ENCODE measurements at regions not wholly inside any gene's neighbourhood (a gene's known extent, or its start where the extent isn't known, plus 50 kb on each side); places are given as distances from the start of the nearest gene placed in this dataset.
"Not testable (repeated sequence)": the region's sequence is repeated elsewhere in the genome, so short reads cannot be mapped to it uniquely, and the experiment has no call there.

DNA sequence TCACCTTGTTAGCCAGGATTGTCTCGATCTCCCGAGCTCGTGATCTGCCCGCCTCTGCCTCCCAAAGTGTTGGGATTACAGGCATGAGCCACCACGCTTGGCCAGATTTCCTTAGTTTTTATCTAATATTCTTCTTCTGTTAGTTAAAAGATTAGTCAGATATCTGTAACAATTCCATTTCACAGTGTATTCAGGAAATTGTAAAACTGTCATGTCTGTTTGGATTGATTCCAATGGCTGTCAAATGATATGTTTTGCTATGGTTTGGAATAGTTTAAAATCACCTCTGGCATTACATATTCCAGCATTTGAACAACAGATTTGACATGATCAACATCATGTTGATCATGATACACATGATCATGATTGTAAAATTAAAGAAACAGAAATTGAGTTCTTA is 193.6 kb upstream of the DAB2 start:
- DNase-seq, result no peak

- no peak for DNase-seq
These were observed 191.4 kb upstream of the DAB2 start for GRCh38 chr5:39616131-39616530.

GRCh38 chr5:39611076-39611475 is 186.3 kb upstream of the DAB2 start:
- not testable (repeated sequence) for DNase-seq

DNA sequence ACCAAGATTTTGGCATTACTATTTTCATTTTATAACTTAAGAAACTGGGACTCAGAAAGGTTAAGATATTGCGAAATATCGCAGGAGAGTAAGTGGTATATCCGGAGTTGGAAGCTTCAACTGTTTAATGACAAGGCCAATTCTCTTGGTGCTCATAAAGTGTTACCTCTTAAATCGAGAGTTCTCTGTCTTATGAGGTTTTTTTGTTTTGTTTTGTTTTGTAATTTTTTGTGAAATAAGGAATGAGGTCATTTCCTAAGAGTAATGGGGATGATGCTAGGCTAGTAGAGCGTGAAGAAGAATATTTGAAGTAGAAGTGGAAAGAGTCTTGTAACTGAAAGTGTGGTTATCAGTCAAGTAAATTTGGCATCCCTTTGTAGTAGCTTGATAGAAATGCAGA is 183.2 kb upstream of the DAB2 start:
- no peak for DNase-seq

DNA sequence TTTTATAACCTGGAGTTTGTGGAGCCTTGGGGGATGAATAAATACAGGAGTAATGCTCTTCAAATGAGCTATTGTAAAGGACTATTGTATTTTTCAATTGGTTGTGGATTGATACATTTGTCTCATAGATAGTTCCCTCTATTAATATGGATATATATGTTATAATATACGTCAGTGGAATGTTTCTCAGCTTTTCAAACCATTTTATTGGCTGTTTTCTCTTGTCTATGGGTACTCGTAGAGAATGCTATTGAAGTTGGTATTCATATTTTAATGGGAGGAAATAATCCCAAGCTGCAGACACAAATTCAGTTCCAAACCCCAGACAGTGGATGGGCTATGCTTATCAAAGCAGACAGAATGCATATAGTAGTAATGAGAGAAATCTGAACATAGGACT is 181.8 kb upstream of the DAB2 start:
- no peak for DNase-seq

DNA sequence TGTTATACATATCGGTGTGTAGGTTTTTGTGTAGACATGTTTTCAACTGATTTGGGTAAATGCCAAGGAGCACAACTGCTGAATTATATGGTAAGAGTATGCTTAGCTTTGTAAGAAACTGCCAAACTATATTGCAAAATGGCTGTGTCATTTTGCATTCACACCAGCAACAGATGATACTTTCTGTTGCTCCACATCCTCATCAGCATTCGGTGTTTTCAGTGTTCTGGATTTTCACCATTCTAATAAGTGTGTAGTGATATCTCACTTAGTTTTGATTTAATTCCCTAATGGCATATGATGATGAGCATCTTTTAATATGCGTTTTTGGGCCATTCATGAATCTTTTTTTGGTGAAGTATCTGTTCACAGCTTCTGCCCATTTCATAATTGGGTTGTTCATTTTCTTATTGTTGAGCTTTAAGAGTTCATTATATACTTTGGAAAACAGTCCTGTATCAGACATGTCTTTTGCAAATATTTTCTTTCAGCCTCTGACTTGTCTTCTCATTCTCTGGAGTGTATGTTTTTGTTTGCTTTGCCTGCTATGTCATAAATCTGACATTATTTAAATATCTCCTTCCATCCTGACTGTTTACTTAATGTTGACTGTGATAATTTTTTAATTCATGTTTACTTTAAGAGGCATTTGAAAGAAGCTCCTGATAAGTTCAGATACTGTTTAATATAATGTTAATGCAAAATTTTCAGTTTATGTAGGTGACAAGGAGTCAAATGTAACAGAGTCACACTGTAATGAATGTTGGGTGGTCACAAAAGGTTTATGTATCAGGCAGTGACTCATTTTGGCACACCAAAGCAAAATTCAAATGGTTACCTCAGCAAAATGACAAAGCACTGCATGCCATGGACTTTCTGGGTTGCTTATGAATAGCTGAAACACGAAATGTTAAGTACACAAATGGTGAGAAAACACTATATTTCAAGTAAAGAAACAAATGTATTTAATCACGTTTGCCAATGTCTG is 181.1 kb upstream of the DAB2 start:
- DNase-seq, result no peak

DNA sequence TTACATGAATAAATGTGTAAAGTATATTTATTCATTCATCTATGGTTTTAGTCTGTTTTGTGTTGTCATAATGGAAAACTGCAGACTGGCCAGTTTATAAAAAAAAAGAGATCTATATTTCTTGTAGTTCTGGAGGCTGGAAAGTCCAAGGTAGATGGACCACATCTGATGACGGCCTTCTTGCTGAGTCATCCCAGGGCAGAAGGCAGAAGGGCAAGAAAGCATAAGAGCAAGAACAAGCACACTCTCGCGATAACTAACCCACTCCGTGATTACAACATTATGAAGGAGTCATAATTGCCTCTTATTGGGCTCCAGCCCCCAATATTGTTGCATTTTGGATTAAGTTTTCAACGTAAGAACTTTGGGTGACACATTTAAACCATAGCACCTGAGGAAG is 180.4 kb upstream of the DAB2 start:
- DNase-seq, result no peak

GRCh38 chr5:39604491-39604890 is 179.7 kb upstream of the DAB2 start:
- no peak for DNase-seq

GRCh38 chr5:39599721-39600431 is 175.1 kb upstream of the DAB2 start:
- DNase-seq, result no peak

GRCh38 chr5:39598661-39599248 is 174.0 kb upstream of the DAB2 start:
- DNase-seq, result no peak

DNA sequence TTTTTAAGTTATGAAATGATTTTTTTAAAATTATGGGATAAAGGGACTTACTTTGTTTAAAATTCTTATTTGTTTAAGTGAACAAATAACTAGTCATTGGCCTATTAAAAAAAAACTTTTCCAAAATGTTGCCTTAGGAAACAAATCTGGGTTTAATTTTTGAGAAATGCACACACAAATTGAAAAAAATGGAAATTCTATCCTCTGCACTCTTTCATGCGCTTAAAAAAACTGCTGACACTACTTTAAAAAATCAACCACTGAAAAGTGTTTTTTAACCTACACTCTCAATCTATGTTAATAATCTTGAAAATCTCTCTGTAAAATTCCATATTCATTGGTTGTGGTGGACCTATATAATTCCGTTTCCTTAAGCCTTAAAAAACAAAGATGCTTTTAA is 163.4 kb upstream of the DAB2 start:
- DNase-seq, result no peak

DNA sequence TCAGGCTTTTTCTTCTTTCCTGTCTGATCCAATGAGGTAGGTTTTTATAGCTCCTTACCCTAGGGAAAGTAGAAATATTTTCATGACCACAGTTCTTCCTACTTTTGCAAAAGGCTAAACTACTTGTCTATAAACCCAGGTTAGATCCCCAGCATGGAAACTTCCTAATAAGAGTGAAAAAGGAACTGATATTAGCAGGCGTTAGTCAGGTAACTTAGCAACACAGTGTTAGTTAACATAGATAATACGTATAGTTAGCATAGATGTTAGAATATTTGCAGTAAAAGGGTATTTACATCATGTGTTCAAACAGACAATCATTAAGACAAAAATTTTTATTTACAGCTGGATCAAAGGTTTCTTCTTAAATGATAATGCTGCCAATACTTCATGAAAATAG is 162.9 kb upstream of the DAB2 start:
- no peak for DNase-seq

DNA sequence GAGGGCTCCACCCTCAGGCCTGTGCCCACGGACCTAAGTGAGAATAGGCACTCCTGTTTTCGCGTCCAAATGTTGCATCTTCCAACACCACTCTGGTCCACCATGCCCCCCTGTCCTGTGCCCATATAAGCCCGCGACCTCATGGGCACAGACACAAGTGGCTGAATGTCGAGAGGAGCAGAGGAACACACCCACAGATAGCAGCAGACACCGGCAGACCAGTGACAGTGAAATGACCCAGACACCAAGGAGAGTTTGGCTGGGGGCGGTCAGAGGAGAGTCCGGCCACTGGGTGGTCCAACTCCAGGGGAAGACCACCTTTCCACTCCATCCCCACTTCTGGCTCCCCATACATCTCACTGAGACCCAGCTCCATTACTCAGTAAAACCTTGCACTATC is 161.4 kb upstream of the DAB2 start:
- DNase-seq, result no peak

GRCh38 chr5:39584927-39585326 is 160.1 kb upstream of the DAB2 start:
- DNase-seq, result no peak

DNA sequence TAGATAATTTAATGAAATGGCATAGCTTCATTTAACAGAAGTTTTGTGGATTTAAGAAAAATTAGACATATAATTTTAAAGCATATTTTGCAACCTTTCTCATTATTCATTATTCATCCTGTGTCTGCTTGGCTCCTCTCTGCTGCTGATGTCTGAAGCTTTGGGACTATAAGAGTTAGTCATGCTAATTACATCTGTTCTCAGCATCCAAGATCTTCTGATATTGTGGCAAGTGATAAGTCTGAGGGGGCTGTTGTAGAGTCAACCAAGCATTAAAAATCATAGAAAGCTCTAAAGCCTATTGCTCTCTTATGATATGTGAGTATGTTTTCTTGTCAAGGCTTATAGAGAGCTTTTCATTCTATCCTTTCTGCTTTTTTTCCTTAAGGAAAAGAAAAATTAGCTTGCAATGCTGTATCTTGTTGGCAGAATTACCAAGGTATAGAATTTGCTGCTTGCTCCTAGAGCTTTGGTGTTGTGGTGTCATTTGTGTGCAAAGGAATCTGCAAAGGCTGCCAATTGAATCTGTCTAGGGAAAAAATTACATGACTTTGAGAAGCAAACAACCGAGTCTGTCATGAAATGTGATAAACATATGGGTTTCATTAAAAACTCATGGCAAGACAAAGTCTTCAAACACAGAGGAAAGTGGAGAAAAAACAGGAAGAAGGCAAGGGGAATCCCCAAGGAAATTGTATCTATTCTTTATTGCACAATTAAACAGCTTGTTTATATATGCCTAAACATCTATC is 156.1 kb upstream of the DAB2 start:
- DNase-seq, result no peak

DNA sequence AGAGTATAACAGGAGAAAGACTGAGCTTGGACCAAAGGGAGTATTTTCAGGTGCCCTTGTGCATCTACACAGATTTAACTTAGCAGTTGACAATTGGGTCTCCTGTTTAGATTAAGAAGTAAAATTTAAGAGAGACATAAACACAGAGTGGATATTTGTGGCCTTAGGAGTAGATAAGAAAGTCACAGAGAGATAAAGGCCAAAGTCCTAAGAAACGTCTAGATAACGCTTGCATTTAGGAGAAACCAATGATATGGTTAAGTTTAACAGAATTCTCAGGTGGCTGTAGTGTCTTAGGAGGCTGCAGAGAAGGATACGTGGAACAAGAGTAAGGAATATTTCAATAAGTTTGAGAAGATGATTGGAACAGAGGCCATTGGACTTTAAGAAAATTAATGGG is 155.0 kb upstream of the DAB2 start:
- DNase-seq, result no peak

DNA sequence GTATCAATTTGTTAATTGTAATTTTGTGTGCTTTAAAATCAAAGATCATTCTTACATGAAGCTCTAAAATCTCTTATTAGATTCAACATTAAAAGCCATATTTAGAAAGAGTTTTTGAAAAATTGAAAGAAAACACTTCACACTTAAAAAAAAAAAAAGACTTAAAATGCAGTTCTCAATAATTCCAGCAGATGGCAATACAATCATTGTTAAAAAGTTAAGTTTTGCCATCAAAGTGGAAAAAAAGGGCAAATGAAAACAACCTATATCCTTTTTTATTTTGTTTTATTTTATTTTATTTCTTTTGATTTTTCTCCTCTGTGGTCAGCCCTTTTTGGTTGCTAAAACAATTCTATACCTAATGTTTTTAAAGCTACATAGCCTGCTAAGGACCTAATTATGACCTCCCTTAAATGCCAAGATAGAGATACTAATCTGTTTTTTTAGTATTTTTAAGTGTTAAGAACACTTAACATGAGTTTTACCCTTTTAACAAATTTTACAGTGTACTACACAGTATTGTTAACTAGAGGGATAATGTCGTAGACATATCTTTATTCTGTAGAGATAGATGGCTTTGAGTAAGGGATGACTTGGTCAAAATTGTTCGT is 154.2 kb upstream of the DAB2 start:
- DNase-seq, result no peak

GRCh38 chr5:39577529-39577928 is 152.7 kb upstream of the DAB2 start:
- DNase-seq, result no peak

DNA sequence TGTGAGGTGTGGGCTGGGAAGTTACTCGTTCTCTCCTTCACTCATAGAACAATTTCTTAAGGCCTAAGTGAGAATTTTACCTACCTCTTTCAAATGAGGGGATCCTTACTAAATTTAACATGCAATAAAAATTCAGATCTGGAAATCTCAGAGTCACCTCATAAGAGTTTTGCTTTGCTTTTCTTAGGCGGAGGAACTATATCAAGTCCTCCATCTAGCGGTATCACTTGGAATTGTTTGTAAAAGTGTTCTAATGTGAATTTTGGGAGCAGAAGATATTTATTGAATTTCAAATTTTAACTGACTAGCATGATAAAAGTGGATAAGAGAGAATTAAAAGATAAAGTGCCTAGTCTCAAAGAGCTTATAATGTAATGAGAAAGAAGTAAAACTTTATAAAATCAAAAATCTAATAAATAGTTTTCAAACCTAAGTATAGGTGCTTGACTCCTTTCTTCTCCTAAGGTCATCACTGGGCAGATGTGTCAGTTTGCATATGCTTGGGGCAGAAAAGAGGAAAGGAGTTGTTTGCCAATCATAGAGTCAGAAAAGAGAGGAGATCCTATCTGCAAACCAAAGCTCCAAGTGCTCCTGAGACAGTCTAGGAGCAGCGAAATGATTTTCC is 145.7 kb upstream of the DAB2 start:
- DNase-seq, result no peak

DNA sequence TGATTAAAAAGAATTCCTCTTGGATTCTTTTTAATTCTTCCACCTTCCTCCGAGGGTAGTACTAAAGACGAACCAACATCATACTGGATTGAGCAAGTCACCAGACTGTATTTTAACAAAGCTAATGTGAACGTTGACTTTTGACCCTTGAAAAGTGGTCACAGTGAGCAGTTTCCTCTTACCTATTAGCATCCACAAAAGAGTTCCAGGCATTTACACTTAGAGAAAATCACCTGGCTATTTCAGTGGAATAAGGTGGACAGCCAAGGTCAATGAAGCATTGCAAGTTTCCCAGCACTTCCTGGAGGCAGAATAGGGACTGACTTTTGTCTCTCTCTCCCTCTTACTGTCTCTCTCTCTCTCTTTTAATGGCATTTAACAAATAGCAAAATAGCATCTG is 145.1 kb upstream of the DAB2 start:
- no peak for DNase-seq

DNA sequence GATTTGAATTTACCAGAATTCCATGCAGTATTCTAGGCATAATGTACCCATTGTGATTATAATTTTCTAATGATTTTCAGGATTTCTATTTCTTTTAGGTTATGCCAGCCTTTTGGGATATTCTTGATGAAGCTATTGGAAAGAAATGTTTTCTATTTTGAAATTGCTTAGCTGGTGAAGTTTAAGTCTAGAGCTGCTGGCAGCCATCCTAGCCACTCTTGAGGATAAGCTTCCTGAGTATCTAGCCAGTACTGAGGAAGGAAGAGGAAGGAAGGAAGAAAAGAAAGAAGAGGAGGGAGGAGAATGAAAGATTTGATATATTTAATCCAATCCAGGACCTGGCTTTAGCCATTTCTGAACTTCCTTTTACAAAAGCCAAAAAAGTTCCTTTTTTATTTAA is 142.1 kb upstream of the DAB2 start:
- no peak for DNase-seq

All from hypothalamus (tissue), 51 donors.